ENCODE measurements at regions not wholly inside any gene's neighbourhood (a gene's known extent, or its start where the extent isn't known, plus 50 kb on each side); places are given as distances from the start of the nearest gene placed in this dataset.

- ATAC-seq (no peak), DNase-seq (no peak)
- Histone ChIP-seq H3K27ac (ENCODE audit: low read length) (no peak overlapping the region), H3K9me3 (ENCODE audit: control insufficient read depth, low read length) (no peaks in the 10 kb centered on the region), H3K4me1 (ENCODE audit: control insufficient read depth, insufficient read depth, low read length) (no peaks in the 10 kb centered on the region), H3K4me3 (ENCODE audit: low read length) (no peak overlapping the region), H3K27me3 (ENCODE audit: control insufficient read depth, insufficient read depth) (no peaks in the 10 kb centered on the region)
- 62% methylated on average over 2 of the region's 2 CpGs for WGBS
- intact Hi-C loops (cut with DNase I) = no loop called here
Measured at GRCh38 chr6:155670655-155671054, 215.0 kb upstream of the NOX3 start.

GRCh38 chr6:155660251-155660977, 204.8 kb upstream of the NOX3 start:
- no peak overlapping the region for H3K27ac ChIP-seq (ENCODE audit: low read length)
- DNase-seq = no peak
- H3K4me1 ChIP-seq (ENCODE audit: control insufficient read depth, insufficient read depth, low read length) = no peaks in the 10 kb centered on the region
- intact Hi-C loops (cut with DNase I) = no loop called here
- no peak for ATAC-seq
- no peaks in the 10 kb centered on the region for H3K27me3 ChIP-seq (ENCODE audit: control insufficient read depth, insufficient read depth)
- H3K9me3 ChIP-seq (ENCODE audit: control insufficient read depth, low read length) = no peaks in the 10 kb centered on the region
- WGBS = 55% methylated on average over 6 of the region's 6 CpGs
- H3K4me3 ChIP-seq (ENCODE audit: low read length) = no peak overlapping the region

- no peak overlapping the region for H3K4me3 ChIP-seq (ENCODE audit: low read length)
- intact Hi-C loops (cut with DNase I) = no loop called here
- H3K4me1 ChIP-seq (ENCODE audit: control insufficient read depth, insufficient read depth, low read length) = no peaks in the 10 kb centered on the region
- WGBS = 77% methylated on average over 3 of the region's 3 CpGs
- no peak for DNase-seq
- ATAC-seq = no peak
- no peaks in the 10 kb centered on the region for H3K9me3 ChIP-seq (ENCODE audit: control insufficient read depth, low read length)
- H3K27me3 ChIP-seq (ENCODE audit: control insufficient read depth, insufficient read depth) = no peaks in the 10 kb centered on the region
- no peak overlapping the region for H3K27ac ChIP-seq (ENCODE audit: low read length)
Measured at GRCh38 chr6:155656024-155656423, 200.4 kb upstream of the NOX3 start.

- Histone ChIP-seq H3K27me3 (ENCODE audit: control insufficient read depth, insufficient read depth) (no peaks in the 10 kb centered on the region), H3K4me1 (ENCODE audit: control insufficient read depth, insufficient read depth, low read length) (no peaks in the 10 kb centered on the region), H3K27ac (ENCODE audit: low read length) (no peak overlapping the region), H3K4me3 (ENCODE audit: low read length) (no peak overlapping the region), H3K9me3 (ENCODE audit: control insufficient read depth, low read length) (no peaks in the 10 kb centered on the region)
- intact Hi-C loops (cut with DNase I) = no loop called here
- DNase-seq (no peak), ATAC-seq (no peak)
Measured at GRCh38 chr6:155654474-155654873, 198.8 kb upstream of the NOX3 start.

GRCh38 chr6:155648301-155648700, 192.7 kb upstream of the NOX3 start:
- H3K9me3 ChIP-seq (ENCODE audit: control insufficient read depth, low read length) = no peaks in the 10 kb centered on the region
- DNase-seq (no peak), ATAC-seq (peak in 1 of 2 donors; percentile 73)
- intact Hi-C loops (cut with DNase I) = no loop called here
- no peaks in the 10 kb centered on the region for H3K4me1 ChIP-seq (ENCODE audit: control insufficient read depth, insufficient read depth, low read length)
- no peak overlapping the region for H3K4me3 ChIP-seq (ENCODE audit: low read length)
- no peak overlapping the region for H3K27ac ChIP-seq (ENCODE audit: low read length)
- H3K27me3 ChIP-seq (ENCODE audit: control insufficient read depth, insufficient read depth) = no peaks in the 10 kb centered on the region
- 32% methylated on average over 5 of the region's 5 CpGs for WGBS

- no peak overlapping the region for H3K4me3 ChIP-seq (ENCODE audit: low read length)
- H3K27me3 ChIP-seq (ENCODE audit: control insufficient read depth, insufficient read depth) = no peaks in the 10 kb centered on the region
- no peaks in the 10 kb centered on the region for H3K4me1 ChIP-seq (ENCODE audit: control insufficient read depth, insufficient read depth, low read length)
- intact Hi-C loops (cut with DNase I) = no loop called here
- ATAC-seq (no peak), DNase-seq (no peak)
- H3K27ac ChIP-seq (ENCODE audit: low read length) = no peak overlapping the region
- no peaks in the 10 kb centered on the region for H3K9me3 ChIP-seq (ENCODE audit: control insufficient read depth, low read length)
Measured at GRCh38 chr6:155647354-155647753, 191.7 kb upstream of the NOX3 start.

- intact Hi-C loops (cut with DNase I) = no loop called here
- Histone ChIP-seq H3K9me3 (ENCODE audit: control insufficient read depth, low read length) (no peaks in the 10 kb centered on the region), H3K4me1 (ENCODE audit: control insufficient read depth, insufficient read depth, low read length) (no peaks in the 10 kb centered on the region), H3K4me3 (ENCODE audit: low read length) (no peak overlapping the region), H3K27me3 (ENCODE audit: control insufficient read depth, insufficient read depth) (no peaks in the 10 kb centered on the region), H3K27ac (ENCODE audit: low read length) (no peak overlapping the region)
- 30% methylated on average over 5 of the region's 5 CpGs for WGBS
- DNase-seq (peak; percentile 14 to 61 (median 28)), ATAC-seq (peak; percentile 84 to 87)
Measured at GRCh38 chr6:155646443-155646842, 190.8 kb upstream of the NOX3 start.

- Histone ChIP-seq H3K4me3 (ENCODE audit: low read length) (no peak overlapping the region), H3K27ac (ENCODE audit: low read length) (no peak overlapping the region), H3K9me3 (ENCODE audit: control insufficient read depth, low read length) (no peaks in the 10 kb centered on the region), H3K27me3 (ENCODE audit: control insufficient read depth, insufficient read depth) (no peaks in the 10 kb centered on the region), H3K4me1 (ENCODE audit: control insufficient read depth, insufficient read depth, low read length) (no peaks in the 10 kb centered on the region)
- 59% methylated on average over 2 of the region's 2 CpGs for WGBS
- intact Hi-C loops (cut with DNase I) = no loop called here
- no peak for DNase-seq
- no peak for ATAC-seq
Measured at GRCh38 chr6:155645325-155645724, 189.7 kb upstream of the NOX3 start.

- WGBS = 86% methylated on average over 1 of the region's 1 CpG
- no peak for DNase-seq
- H3K27ac ChIP-seq (ENCODE audit: low read length) = no peak overlapping the region
- H3K4me3 ChIP-seq (ENCODE audit: low read length) = no peak overlapping the region
- no peaks in the 10 kb centered on the region for H3K27me3 ChIP-seq (ENCODE audit: control insufficient read depth, insufficient read depth)
- H3K4me1 ChIP-seq (ENCODE audit: control insufficient read depth, insufficient read depth, low read length) = no peaks in the 10 kb centered on the region
- ATAC-seq = no peak
- intact Hi-C loops (cut with DNase I) = no loop called here
- H3K9me3 ChIP-seq (ENCODE audit: control insufficient read depth, low read length) = peaks cover 2% of the 10 kb centered on the region
Measured at GRCh38 chr6:155641603-155642002, 186.0 kb upstream of the NOX3 start.

- Histone ChIP-seq H3K9me3 (ENCODE audit: control insufficient read depth, low read length) (peaks cover 2% of the 10 kb centered on the region), H3K27ac (ENCODE audit: low read length) (no peak overlapping the region), H3K4me1 (ENCODE audit: control insufficient read depth, insufficient read depth, low read length) (no peaks in the 10 kb centered on the region), H3K27me3 (ENCODE audit: control insufficient read depth, insufficient read depth) (no peaks in the 10 kb centered on the region), H3K4me3 (ENCODE audit: low read length) (no peak overlapping the region)
- ATAC-seq (no peak), DNase-seq (no peak)
- WGBS = 84% methylated on average over 1 of the region's 1 CpG
- intact Hi-C loops (cut with DNase I) = no loop called here
Measured at GRCh38 chr6:155638200-155638599, 182.6 kb upstream of the NOX3 start.

- H3K27me3 ChIP-seq (ENCODE audit: control insufficient read depth, insufficient read depth) = no peaks in the 10 kb centered on the region
- no peak overlapping the region for H3K4me3 ChIP-seq (ENCODE audit: low read length)
- intact Hi-C loops (cut with DNase I) = no loop called here
- ATAC-seq (no peak), DNase-seq (no peak)
- H3K27ac ChIP-seq (ENCODE audit: low read length) = no peak overlapping the region
- WGBS = 78% methylated on average over 3 of the region's 3 CpGs
- peaks cover 2% of the 10 kb centered on the region for H3K9me3 ChIP-seq (ENCODE audit: control insufficient read depth, low read length)
- H3K4me1 ChIP-seq (ENCODE audit: control insufficient read depth, insufficient read depth, low read length) = no peaks in the 10 kb centered on the region
Measured at GRCh38 chr6:155635416-155635815, 179.8 kb upstream of the NOX3 start.

GRCh38 chr6:155630085-155630484, 174.4 kb upstream of the NOX3 start:
- Histone ChIP-seq H3K4me3 (ENCODE audit: low read length) (no peak overlapping the region), H3K4me1 (ENCODE audit: control insufficient read depth, insufficient read depth, low read length) (no peaks in the 10 kb centered on the region), H3K27me3 (ENCODE audit: control insufficient read depth, insufficient read depth) (no peaks in the 10 kb centered on the region), H3K9me3 (ENCODE audit: control insufficient read depth, low read length) (no peaks in the 10 kb centered on the region), H3K27ac (ENCODE audit: low read length) (no peak overlapping the region)
- WGBS = 73% methylated on average over 2 of the region's 2 CpGs
- ATAC-seq (no peak), DNase-seq (no peak)
- intact Hi-C loops (cut with DNase I) = no loop called here
